Fibroblast of lung (primary cell): ENCODE measurements at regions not wholly inside any gene's neighbourhood (a gene's known extent, or its start where the extent isn't known, plus 50 kb on each side); places are given as distances from the start of the nearest gene placed in this dataset.

Experiments
- CTCF ChIP-seq, 2 donors: IDR thresholded peaks in 1 of 2; conservative IDR thresholded peaks in 1 of 2; 1 replicate in 1 of 2; 2 replicates in 1 of 2; pipeline ENCODE4 v1.5.1; 2011 to 2012; ENCODE audit warnings: low read length in 2 of 2, control low read depth in 1 of 2, inconsistent platforms in 1 of 2, low read depth in 1 of 2, mild to moderate bottlenecking in 1 of 2
- EZH2 ChIP-seq: IDR thresholded peaks from 2 replicates; pipeline ENCODE4 v1.5.1; 2012; ENCODE audit warnings: low read length, control low read depth, mild to moderate bottlenecking; ENCODE audit errors: missing control alignments

GRCh38 chr13:79966493-79966895, 374.4 kb downstream of the SPRY2 start:
- TF ChIP-seq EZH2 = no peak
- no peak for TF ChIP-seq CTCF (conservative IDR thresholded peaks at IDR 0.05 in 1 of 2, IDR thresholded peaks at IDR 0.05 in 1 of 2; ENCODE audit: low read depth in 1 of 2, low read length in 2 of 2)
